Endothelial cell of umbilical vein (primary cell): ENCODE measurements at regions not wholly inside any gene's neighbourhood (a gene's known extent, or its start where the extent isn't known, plus 50 kb on each side); places are given as distances from the start of the nearest gene placed in this dataset.
"Not testable (repeated sequence)": the region's sequence is repeated elsewhere in the genome, so short reads cannot be mapped to it uniquely, and the experiment has no call there.

Experiments
- BruUV-seq: library from RNA; stranded (reverse); fragments of 400-500 nt; replicated peaks from 2 replicates; lab custom pipeline; 2021; lab: Mats Ljungman, UMichigan
- CTCF ChIA-PET: fragments of 300-600, 350-600 bp; sonication (Branson Sonifier 250); formaldehyde crosslinking; loops from one replicate; lab custom pipeline; 2021; ENCODE audit warnings: antibody characterized with exemption, inconsistent platforms; lab: Charles Lee
- POLR2A ChIA-PET: fragments of 300-600, 350-600 bp; sonication (Branson Sonifier 250); formaldehyde crosslinking; loops from one replicate; lab custom pipeline; 2021; ENCODE audit warnings: antibody characterized with exemption, inconsistent platforms; lab: Charles Lee
- DNase-seq: peaks from one replicate; pipeline ENCODE4 v3.0.0-alpha.2; 2011; ENCODE audit warnings: low read depth, low spot score
- FAIRE-seq: peaks from 2 replicates; lab custom pipeline; 2011; peaks lifted over from hg19 to GRCh38; lab: Jason Lieb, UNC
- H2AFZ ChIP-seq: 2 replicates; pipeline ENCODE4 v1.6.0; 2012; ENCODE audit warnings: low read depth, low read length, control low read depth, inconsistent platforms
- H3K27ac ChIP-seq: 2 replicates; pipeline ENCODE4 v1.5.1; 2011; ENCODE audit warnings: low read depth, mild to moderate bottlenecking, control low read depth, low read length, moderate library complexity; ENCODE audit not compliant: insufficient read depth
- H3K27me3 ChIP-seq, 2 experiments: 2 replicates each; pipeline versions ENCODE4 v1.6.0 to v1.6.1; 2011; ENCODE audit warnings: low read length in 2 of 2, mixed read lengths in 1 of 2; ENCODE audit not compliant: control insufficient read depth in 2 of 2, insufficient read depth in 2 of 2
- H3K36me3 ChIP-seq, 2 experiments: 2 replicates in 1 of 2; 3 replicates in 1 of 2; pipeline ENCODE4 v1.5.1; 2011; ENCODE audit warnings: low read length in 2 of 2, mild to moderate bottlenecking in 1 of 2, moderate library complexity in 1 of 2; ENCODE audit not compliant: control insufficient read depth in 2 of 2, insufficient read depth in 2 of 2; ENCODE audit errors: extremely low read depth in 1 of 2
- H3K4me1 ChIP-seq: 3 replicates; pipeline ENCODE4 v1.5.1; 2011; ENCODE audit warnings: mild to moderate bottlenecking, low read length; ENCODE audit not compliant: control insufficient read depth, insufficient read depth; ENCODE audit errors: extremely low read depth
- H3K4me2 ChIP-seq: 2 replicates; pipeline ENCODE4 v1.6.1; 2011; ENCODE audit warnings: low read length, control low read depth, mixed read lengths; ENCODE audit not compliant: insufficient read depth
- H3K4me3 ChIP-seq, 3 experiments: fragments of 200-600 bp in 1 of 3; sonication (generic), shearing (Covaris generic) in 1 of 3; replicated peaks in 1 of 3; 2 replicates each; pipeline ENCODE4 v1.5.1; 2011 to 2016; ENCODE audit warnings: control low read depth in 3 of 3, low read length in 3 of 3, mild to moderate bottlenecking in 2 of 3, inconsistent platforms in 1 of 3, low read depth in 1 of 3, moderate library complexity in 1 of 3; ENCODE audit not compliant: insufficient read depth in 1 of 3
- H3K79me2 ChIP-seq: 2 replicates; pipeline ENCODE4 v1.6.0; 2012; ENCODE audit warnings: low read length, inconsistent platforms; ENCODE audit not compliant: control insufficient read depth, insufficient read depth
- H3K9ac ChIP-seq: replicated peaks from 2 replicates; pipeline ENCODE3; 2011; ENCODE audit warnings: low read length, control low read depth; ENCODE audit not compliant: insufficient read depth; ENCODE audit errors: extremely low read depth
- H3K9me1 ChIP-seq: replicated peaks from 3 replicates; pipeline ENCODE4 v1.6.0; 2011; ENCODE audit warnings: mild to moderate bottlenecking, low read length; ENCODE audit not compliant: control insufficient read depth, insufficient read depth; ENCODE audit errors: extremely low read depth
- H3K9me3 ChIP-seq: replicated peaks from 2 replicates; pipeline ENCODE4 v1.5.1; 2012; ENCODE audit warnings: low read length, inconsistent platforms; ENCODE audit not compliant: control insufficient read depth, insufficient read depth
- H4K20me1 ChIP-seq: replicated peaks from 2 replicates; pipeline ENCODE3; 2011; ENCODE audit warnings: mild to moderate bottlenecking, low read length; ENCODE audit not compliant: control insufficient read depth, insufficient read depth; ENCODE audit errors: extremely low read depth
- CTCF ChIP-seq, 2 donors: IDR thresholded peaks; 1 replicate in 1 of 2; 2 replicates in 1 of 2; pipeline ENCODE4 v1.5.1; 2011; ENCODE audit warnings: low read length in 2 of 2, mild to moderate bottlenecking in 2 of 2, moderate library complexity in 2 of 2, control low read depth in 1 of 2, inconsistent platforms in 1 of 2, low read depth in 1 of 2; ENCODE audit not compliant: insufficient read depth in 1 of 2; ENCODE audit errors: extremely low read depth in 1 of 2
- EZH2 ChIP-seq: IDR thresholded peaks from 2 replicates; pipeline ENCODE4 v1.6.1; 2012; ENCODE audit warnings: borderline replicate concordance, low read depth, mild to moderate bottlenecking, moderate library complexity, low read length, inconsistent platforms; ENCODE audit not compliant: severe bottlenecking
- FOS ChIP-seq: IDR thresholded peaks from 2 replicates; pipeline ENCODE4 v1.6.1; 2011; ENCODE audit warnings: mild to moderate bottlenecking, low read length, moderate library complexity, borderline replicate concordance; ENCODE audit not compliant: insufficient read depth
- GATA2 ChIP-seq: IDR thresholded peaks from 2 replicates; pipeline ENCODE4 v1.7.0; 2011; ENCODE audit warnings: low read depth, mild to moderate bottlenecking, moderate library complexity, mixed read lengths, low read length; ENCODE audit not compliant: insufficient read length, insufficient read depth
- JUN ChIP-seq: IDR thresholded peaks from 2 replicates; pipeline ENCODE4 v1.6.1; 2011; ENCODE audit warnings: borderline replicate concordance, low read depth; ENCODE audit not compliant: insufficient read length, insufficient read depth
- MYC ChIP-seq: IDR thresholded peaks from one replicate; pipeline ENCODE4 v1.6.1; 2011; ENCODE audit warnings: mild to moderate bottlenecking, low read depth, low read length
- POLR2A ChIP-seq: IDR thresholded peaks from 2 replicates; pipeline ENCODE4 v1.6.1; 2012; ENCODE audit warnings: low read depth, mild to moderate bottlenecking, control low read depth, low read length
- POLR2AphosphoS5 ChIP-seq: IDR thresholded peaks from 2 replicates; pipeline ENCODE4 v1.6.1; 2012; ENCODE audit warnings: low read depth, mild to moderate bottlenecking, control low read depth, low read length, moderate library complexity; ENCODE audit not compliant: insufficient read depth
- dilution Hi-C: fragments of 300-500 bp; cut with MboI; formaldehyde crosslinking; loops from one replicate; pipeline ENCODE4 v1.15.0; 2019; ENCODE audit warnings: low sequenced_read_pairs; ENCODE audit not compliant: extremely low pct_ligation_motif_present
- intact Hi-C: fragments of 100-400 bp; cut with micrococcal nuclease; formaldehyde crosslinking; loops from one replicate; pipeline ENCODE4 v1.10.0; 2022
- TF ChIP-seq, protein P1 (sequence below): IDR thresholded peaks from 2 replicates; pipeline ENCODE4 v1.6.1; 2011; ENCODE audit not compliant: insufficient read depth, insufficient read length

DNA sequence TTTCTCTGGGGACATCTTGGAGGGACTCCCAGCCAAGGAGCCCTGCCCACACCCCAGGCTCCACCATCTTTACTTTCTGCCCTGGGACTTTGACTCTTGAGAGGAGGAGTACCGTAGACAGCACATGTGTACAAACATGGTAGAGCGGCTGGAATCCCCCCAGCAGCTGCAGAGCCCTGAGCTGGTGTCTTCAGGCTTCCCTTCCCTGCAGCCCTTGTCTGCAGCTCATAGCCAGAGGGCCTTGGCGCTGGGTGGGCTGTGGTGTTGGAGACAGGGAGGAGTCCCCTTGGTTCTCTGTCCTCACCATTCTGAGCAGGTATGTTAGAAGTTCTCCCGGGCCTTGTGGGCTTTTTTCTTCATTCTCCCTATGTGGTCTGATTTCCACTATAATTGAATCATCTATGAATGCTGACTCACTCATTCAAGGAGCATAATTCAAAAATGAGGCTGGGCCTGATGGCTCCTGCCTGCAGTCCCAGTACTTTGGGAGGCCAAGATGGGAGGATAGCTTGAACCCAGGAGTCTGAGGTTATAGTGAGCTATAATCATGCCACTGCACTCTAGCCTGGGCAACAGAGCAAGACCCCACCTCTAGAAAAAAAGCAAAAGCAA, 97.8 kb upstream of the MEF2A start:
- no peaks in the 10 kb centered on the region for H3K79me2 ChIP-seq
- dilution Hi-C loops = no loop called here
- no peaks in the 10 kb centered on the region for H3K4me1 ChIP-seq
- H2AFZ ChIP-seq = no peak overlapping the region
- H3K9me1 ChIP-seq = no peaks in the 10 kb centered on the region
- H3K27me3 ChIP-seq = no peaks in the 10 kb centered on the region
- H3K4me2 ChIP-seq = no peak overlapping the region
- H3K36me3 ChIP-seq = no peaks in the 10 kb centered on the region
- no peak overlapping the region for H3K27ac ChIP-seq
- H3K4me3 ChIP-seq = no peak overlapping the region
- FAIRE-seq (no peak), DNase-seq (no peak)
- intact Hi-C loops = no loop called here
- CTCF ChIA-PET = interaction anchor here (1.3 to 1.8 kb wide), 2 partner anchors 9 to 59 kb away, joined by 3 to 5 read pairs; no protein-coding TSS in a partner anchor
- TF ChIP-seq MYC (no peak), CTCF (IDR thresholded peaks at IDR 0.05; ENCODE audit: extremely low read depth in 1 of 2, insufficient read depth in 1 of 2, low read depth in 1 of 2, low read length in 2 of 2) (no peak), POLR2A (no peak), GATA2 (no peak), EZH2 (no peak), POLR2AphosphoS5 (no peak), JUN (no peak), FOS (no peak)
- TF ChIP-seq, protein P1, sequence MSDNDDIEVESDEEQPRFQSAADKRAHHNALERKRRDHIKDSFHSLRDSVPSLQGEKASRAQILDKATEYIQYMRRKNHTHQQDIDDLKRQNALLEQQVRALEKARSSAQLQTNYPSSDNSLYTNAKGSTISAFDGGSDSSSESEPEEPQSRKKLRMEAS = no peak
- H4K20me1 ChIP-seq = no peaks in the 10 kb centered on the region
- no TSS peak for BruUV-seq
- H3K9me3 ChIP-seq = no peaks in the 10 kb centered on the region
- POLR2A ChIA-PET = no interaction called here
- H3K9ac ChIP-seq = no peak overlapping the region

- FAIRE-seq, CTCF ChIA-PET, H3K27me3 ChIP-seq, H3K4me3 ChIP-seq, H4K20me1 ChIP-seq, BruUV-seq, H3K9me3 ChIP-seq, H3K9ac ChIP-seq, POLR2A ChIA-PET, dilution Hi-C loops, DNase-seq, H3K4me2 ChIP-seq, H3K27ac ChIP-seq, H3K9me1 ChIP-seq, H3K79me2 ChIP-seq, H3K4me1 ChIP-seq, intact Hi-C loops, H2AFZ ChIP-seq, H3K36me3 ChIP-seq: not testable (repeated sequence)
Measured at GRCh38 chr15:99470204-99470603, 95.6 kb upstream of the MEF2A start.
